ENCODE measurements at regions not wholly inside any gene's neighbourhood (a gene's known extent, or its start where the extent isn't known, plus 50 kb on each side); places are given as distances from the start of the nearest gene placed in this dataset.

DNA sequence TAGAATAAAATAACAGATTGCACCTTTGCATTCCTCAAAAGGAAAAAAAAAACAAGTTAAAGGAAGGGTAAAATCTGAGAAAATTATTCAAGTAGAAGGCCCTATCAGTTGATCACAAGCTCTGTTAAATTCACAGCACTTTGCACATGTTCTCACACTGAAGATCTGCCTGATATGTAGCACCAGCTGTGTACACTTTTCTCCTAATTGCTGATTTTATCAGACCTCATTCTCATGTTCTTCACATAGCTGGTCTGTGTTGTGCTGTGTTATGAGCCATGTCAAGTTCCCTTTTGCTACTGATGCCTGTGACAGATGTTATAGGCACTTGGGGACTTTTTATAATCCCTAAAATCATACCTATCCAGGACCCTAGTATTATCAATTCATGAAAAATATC lies 390.4 kb upstream of the PRR16 start:
- H3K4me1 ChIP-seq = no peaks in the 10 kb centered on the region
- no peaks in the 10 kb centered on the region for H3K36me3 ChIP-seq
- H3K27ac ChIP-seq = no peak overlapping the region
- TF ChIP-seq, protein P1, sequence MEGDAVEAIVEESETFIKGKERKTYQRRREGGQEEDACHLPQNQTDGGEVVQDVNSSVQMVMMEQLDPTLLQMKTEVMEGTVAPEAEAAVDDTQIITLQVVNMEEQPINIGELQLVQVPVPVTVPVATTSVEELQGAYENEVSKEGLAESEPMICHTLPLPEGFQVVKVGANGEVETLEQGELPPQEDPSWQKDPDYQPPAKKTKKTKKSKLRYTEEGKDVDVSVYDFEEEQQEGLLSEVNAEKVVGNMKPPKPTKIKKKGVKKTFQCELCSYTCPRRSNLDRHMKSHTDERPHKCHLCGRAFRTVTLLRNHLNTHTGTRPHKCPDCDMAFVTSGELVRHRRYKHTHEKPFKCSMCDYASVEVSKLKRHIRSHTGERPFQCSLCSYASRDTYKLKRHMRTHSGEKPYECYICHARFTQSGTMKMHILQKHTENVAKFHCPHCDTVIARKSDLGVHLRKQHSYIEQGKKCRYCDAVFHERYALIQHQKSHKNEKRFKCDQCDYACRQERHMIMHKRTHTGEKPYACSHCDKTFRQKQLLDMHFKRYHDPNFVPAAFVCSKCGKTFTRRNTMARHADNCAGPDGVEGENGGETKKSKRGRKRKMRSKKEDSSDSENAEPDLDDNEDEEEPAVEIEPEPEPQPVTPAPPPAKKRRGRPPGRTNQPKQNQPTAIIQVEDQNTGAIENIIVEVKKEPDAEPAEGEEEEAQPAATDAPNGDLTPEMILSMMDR (IDR thresholded peaks at IDR 0.05) = no peak
- H3K27me3 ChIP-seq = no peaks in the 10 kb centered on the region
- no peaks in the 10 kb centered on the region for H3K9me3 ChIP-seq
- H3K9ac ChIP-seq (ENCODE audit: low read depth in 2 of 2, low read length in 2 of 2) = no peak overlapping the region
- intact Hi-C loops (cut with DNase I) = no loop called here
- no peak overlapping the region for H3K4me3 ChIP-seq
- DNase-seq = no peak

DNA sequence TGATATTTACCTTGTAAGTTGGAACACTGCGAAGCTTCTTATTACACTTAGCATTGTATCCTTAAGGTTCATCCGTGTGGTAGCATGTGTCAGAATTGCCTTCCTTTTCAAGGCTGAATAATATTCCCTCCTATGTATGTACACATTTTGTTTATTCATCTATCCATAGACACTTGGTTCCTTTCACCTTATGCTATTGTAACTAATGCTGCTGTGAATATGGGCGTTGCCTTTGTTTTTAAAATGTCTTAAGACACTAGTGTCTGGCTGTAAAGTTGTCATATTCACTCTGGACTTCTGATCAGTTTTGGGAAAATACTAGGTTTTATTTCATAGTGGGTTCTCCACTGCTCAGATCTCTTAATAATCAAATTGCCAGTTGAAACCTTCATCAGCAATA lies 383.3 kb upstream of the PRR16 start:
- Histone ChIP-seq H3K36me3 (no peaks in the 10 kb centered on the region), H3K27me3 (no peaks in the 10 kb centered on the region), H3K4me3 (no peak overlapping the region), H3K4me1 (no peaks in the 10 kb centered on the region), H3K9me3 (no peaks in the 10 kb centered on the region), H3K27ac (no peak overlapping the region), H3K9ac (ENCODE audit: low read depth in 2 of 2, low read length in 2 of 2) (no peak overlapping the region)
- TF ChIP-seq, protein P1 (IDR thresholded peaks at IDR 0.05) = no peak
- intact Hi-C loops (cut with DNase I) = no loop called here
- DNase-seq = no peak

DNA sequence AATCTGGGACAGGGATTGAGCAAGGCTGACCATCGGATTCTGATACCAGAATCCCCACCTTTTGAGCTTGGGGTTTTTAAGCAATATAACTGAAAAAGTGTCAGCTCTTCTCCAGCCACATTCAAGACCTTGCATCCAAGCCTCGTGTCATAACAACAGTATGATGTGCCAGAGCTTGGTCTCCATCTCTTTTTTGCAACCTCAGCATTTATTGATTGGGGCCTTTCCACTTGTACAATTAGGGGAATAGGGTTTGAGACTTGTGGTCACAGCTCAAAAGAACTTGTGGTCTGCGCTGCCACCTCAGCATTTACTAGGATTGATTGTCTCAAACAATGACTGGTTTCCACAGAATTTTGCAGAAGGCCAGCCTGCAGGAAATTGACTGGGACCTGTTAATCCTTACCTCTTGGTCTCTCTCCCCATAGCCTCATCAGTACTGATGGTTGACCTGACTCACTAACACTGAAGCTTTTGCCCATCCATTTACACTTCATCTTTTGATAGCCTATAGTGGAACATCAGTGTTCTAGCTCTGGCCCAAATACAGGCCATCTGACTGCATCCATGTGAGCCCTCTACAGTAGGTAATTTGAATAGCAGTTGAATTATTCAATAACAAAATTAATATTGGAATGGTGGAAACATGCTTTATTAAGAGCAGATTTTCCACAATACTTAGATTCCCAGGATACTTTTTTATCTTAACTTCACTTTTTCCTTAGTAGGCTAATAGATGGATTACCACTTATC lies 381.6 kb upstream of the PRR16 start:
- Histone ChIP-seq H3K4me1 (no peaks in the 10 kb centered on the region), H3K4me3 (no peak overlapping the region), H3K27me3 (no peaks in the 10 kb centered on the region), H3K9me3 (no peaks in the 10 kb centered on the region), H3K27ac (no peak overlapping the region), H3K36me3 (no peaks in the 10 kb centered on the region), H3K9ac (ENCODE audit: low read depth in 2 of 2, low read length in 2 of 2) (no peak overlapping the region)
- no peak for DNase-seq
- intact Hi-C loops (cut with DNase I) = no loop called here
- TF ChIP-seq, protein P1 (IDR thresholded peaks at IDR 0.05) = no peak

DNA sequence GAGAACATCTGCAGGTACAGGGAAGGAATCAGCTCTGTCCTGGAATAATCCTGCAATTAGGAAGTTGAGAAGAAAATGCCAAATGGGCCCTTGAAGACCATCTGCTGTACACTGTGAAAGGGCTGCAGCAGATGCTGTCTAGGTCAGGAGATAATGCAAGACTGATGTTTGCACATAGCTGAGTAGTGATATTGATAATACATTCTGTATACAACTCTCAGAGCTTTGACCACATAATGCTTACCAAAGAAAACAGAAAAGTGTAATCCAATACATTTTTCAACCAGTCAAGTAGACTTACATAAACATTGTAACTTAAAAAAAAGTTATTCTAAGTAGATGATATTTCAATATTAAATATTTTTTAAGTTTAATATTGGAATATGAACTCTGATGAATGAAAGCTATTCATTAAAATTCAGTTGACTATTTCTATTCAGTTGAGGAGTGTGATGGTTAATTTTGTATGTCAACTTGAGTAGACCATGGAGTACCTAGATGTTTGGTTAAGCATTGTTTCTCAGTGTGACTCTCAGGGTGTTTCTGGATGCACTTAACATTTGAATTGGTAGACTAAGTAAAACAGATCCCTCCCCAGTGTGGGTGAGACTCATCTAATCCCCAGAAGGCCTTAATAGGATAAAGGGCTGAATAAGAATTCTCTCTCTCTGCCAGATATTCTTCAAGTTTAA lies 380.1 kb upstream of the PRR16 start:
- H3K36me3 ChIP-seq = no peaks in the 10 kb centered on the region
- no peak for DNase-seq
- intact Hi-C loops (cut with DNase I) = no loop called here
- H3K4me1 ChIP-seq = no peaks in the 10 kb centered on the region
- no peak overlapping the region for H3K27ac ChIP-seq
- H3K4me3 ChIP-seq = no peak overlapping the region
- no peak overlapping the region for H3K9ac ChIP-seq (ENCODE audit: low read depth in 2 of 2, low read length in 2 of 2)
- H3K9me3 ChIP-seq = no peaks in the 10 kb centered on the region
- H3K27me3 ChIP-seq = no peaks in the 10 kb centered on the region
- TF ChIP-seq, protein P1 (IDR thresholded peaks at IDR 0.05) = no peak

DNA sequence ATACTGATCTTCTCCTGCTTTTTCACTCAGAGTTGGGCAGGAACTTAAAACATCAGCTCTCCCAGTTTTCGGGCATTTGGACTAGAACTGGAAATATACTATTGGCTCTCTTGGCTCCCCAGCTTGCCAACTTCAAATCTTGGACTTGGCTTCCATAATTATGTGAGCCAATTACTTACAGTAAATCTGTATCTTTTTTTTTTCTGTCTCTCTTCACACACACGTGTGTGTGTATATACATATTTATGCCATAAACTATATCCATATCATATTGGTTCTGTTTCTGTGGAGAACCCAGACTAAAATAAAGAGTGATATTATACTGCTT lies 379.6 kb upstream of the PRR16 start:
- intact Hi-C loops (cut with DNase I) = no loop called here
- TF ChIP-seq, protein P1 (IDR thresholded peaks at IDR 0.05) = no peak
- H3K4me1 ChIP-seq = no peaks in the 10 kb centered on the region

More for the DNA sequence above, 379.6 kb upstream of the PRR16 start:
- no peak overlapping the region for H3K9ac ChIP-seq (ENCODE audit: low read depth in 2 of 2, low read length in 2 of 2)
- H3K27ac ChIP-seq = no peak overlapping the region
- DNase-seq = no peak
- no peaks in the 10 kb centered on the region for H3K36me3 ChIP-seq
- no peak overlapping the region for H3K4me3 ChIP-seq
- no peaks in the 10 kb centered on the region for H3K9me3 ChIP-seq
- no peaks in the 10 kb centered on the region for H3K27me3 ChIP-seq

Data from colonic mucosa (tissue), 4 donors.